ENCODE measurements at regions not wholly inside any gene's neighbourhood (a gene's known extent, or its start where the extent isn't known, plus 50 kb on each side); places are given as distances from the start of the nearest gene placed in this dataset.

GRCh38 chr3:116905794-116906193 lies 196.2 kb downstream of the TUSC7 start:
- TF ChIP-seq IRF3 (IDR thresholded peaks at IDR 0.05; ENCODE audit: low read depth, low read length) (no peak), TCF12 (IDR thresholded peaks at IDR 0.05) (no peak), SIN3A (IDR thresholded peaks at IDR 0.05; ENCODE audit: borderline replicate concordance, low read depth, low read length) (no peak), TAF1 (IDR thresholded peaks at IDR 0.05; ENCODE audit: borderline replicate concordance, low read depth, low read length) (no peak), PBX3 (IDR thresholded peaks at IDR 0.05) (no peak)
- CTCF ChIA-PET = no interaction called here
- H3K4me1 ChIP-seq (ENCODE audit: control insufficient read depth in 1 of 2, insufficient read depth in 2 of 2, low read depth in 1 of 2, low read length in 1 of 2) = peaks cover 0 to 16% of the 10 kb centered on the region in 2 experiments; a peak in 2 of 4 replicates
- H3K4me2 ChIP-seq = no peak overlapping the region
- H2AFZ ChIP-seq (ENCODE audit: low read depth) = no peak overlapping the region
- H3K9me3 ChIP-seq = no peaks in the 10 kb centered on the region
- H3F3A ChIP-seq (replicated peaks; ENCODE audit: insufficient read depth) = no peaks in the 10 kb centered on the region
- no peaks in the 10 kb centered on the region for H3K79me2 ChIP-seq (ENCODE audit: insufficient read depth)
- no peaks in the 10 kb centered on the region for H3K27me3 ChIP-seq (ENCODE audit: insufficient read depth)
- POLR2A ChIA-PET = no interaction called here
- DNase-seq = no peak
- no peaks in the 10 kb centered on the region for H3K36me3 ChIP-seq (replicated peaks in 1 of 2; ENCODE audit: control insufficient read depth in 1 of 2, insufficient read depth in 2 of 2, low read length in 1 of 2)
- no peak overlapping the region for H3K9ac ChIP-seq
- H3K27ac ChIP-seq (ENCODE audit: low read depth in 2 of 2, low read length in 1 of 2) = no peak overlapping the region
- H3K9me2 ChIP-seq = no peaks in the 10 kb centered on the region
- 57% methylated on average over 2 of the region's 2 CpGs for WGBS (ENCODE audit: low lambda C conversion rate)
- no peak overlapping the region for H3K4me3 ChIP-seq (ENCODE audit: low read depth in 2 of 2, low read length in 1 of 2)
- no peaks in the 10 kb centered on the region for H4K20me1 ChIP-seq (ENCODE audit: insufficient read depth)

GRCh38 chr3:116912116-116912515 lies 202.5 kb downstream of the TUSC7 start:
- Histone ChIP-seq H3K79me2 (ENCODE audit: insufficient read depth) (no peaks in the 10 kb centered on the region), H3F3A (replicated peaks; ENCODE audit: insufficient read depth) (no peaks in the 10 kb centered on the region), H3K36me3 (replicated peaks in 1 of 2; ENCODE audit: control insufficient read depth in 1 of 2, insufficient read depth in 2 of 2, low read length in 1 of 2) (no peaks in the 10 kb centered on the region), H3K27ac (ENCODE audit: low read depth in 2 of 2, low read length in 1 of 2) (peak overlapping the region in 1 of 2 experiments; percentile 98; a peak in 2 of 4 replicates), H4K20me1 (ENCODE audit: insufficient read depth) (no peaks in the 10 kb centered on the region), H3K27me3 (ENCODE audit: insufficient read depth) (no peaks in the 10 kb centered on the region), H3K9ac (no peak overlapping the region), H2AFZ (ENCODE audit: low read depth) (no peak overlapping the region), H3K4me2 (no peak overlapping the region), H3K9me2 (no peaks in the 10 kb centered on the region), H3K4me3 (ENCODE audit: low read depth in 2 of 2, low read length in 1 of 2) (no peak overlapping the region), H3K4me1 (ENCODE audit: control insufficient read depth in 1 of 2, insufficient read depth in 2 of 2, low read depth in 1 of 2, low read length in 1 of 2) (peaks cover 0 to 12% of the 10 kb centered on the region in 2 experiments; a peak in 2 of 4 replicates), H3K9me3 (no peaks in the 10 kb centered on the region)
- TF ChIP-seq TCF12 (IDR thresholded peaks at IDR 0.05) (peak; percentile 18; the same call in 1 of the 2 replicates), NFIC (IDR thresholded peaks at IDR 0.05; ENCODE audit: borderline replicate concordance) (peak; percentile 41; the same call in 1 of the 2 replicates), PBX3 (IDR thresholded peaks at IDR 0.05) (peak; percentile 76), EZH2phosphoT487 (IDR thresholded peaks at IDR 0.05; ENCODE audit: borderline replicate concordance, low read depth) (no peak), MAX (IDR thresholded peaks at IDR 0.05; ENCODE audit: low read depth) (no peak), EP300 (IDR thresholded peaks at IDR 0.05; ENCODE audit: borderline replicate concordance in 1 of 2, low read depth in 1 of 2, low read length in 1 of 2) (peak in 1 of 2 experiments; percentile 44; a peak in 1 of 4 replicates)
- DNase-seq = no peak
- CTCF ChIA-PET = interaction anchor here (0.9 to 2.3 kb wide), 3 partner anchors 13 to 141 kb away, joined by 3 to 10 read pairs (median 3); no protein-coding TSS in a partner anchor
- WGBS (ENCODE audit: low lambda C conversion rate) = 73% methylated on average over 1 of the region's 1 CpG
- POLR2A ChIA-PET = no interaction called here
